Heart left ventricle (tissue), 16 donors: ENCODE measurements at regions not wholly inside any gene's neighbourhood (a gene's known extent, or its start where the extent isn't known, plus 50 kb on each side); places are given as distances from the start of the nearest gene placed in this dataset.

ENCODE experiments used
- ATAC-seq, 4 donors: fragments of 200-7000 bp; cut with Tn5 transposase; one replicate each; pipeline ENCODE4 v1.9.1; 2020 to 2022; ENCODE audit warnings: moderate library complexity in 4 of 4, mild to moderate bottlenecking in 3 of 4, moderate number of reproducible peaks in 1 of 4
- DNase-seq, 5 donors: peaks; one replicate each; pipeline ENCODE4 v3.0.0-alpha.2; 2020
- H3K27ac ChIP-seq, 12 donors: fragments of 200-600 bp; sonication (generic) in 4 of 12; one replicate each; pipeline versions ENCODE4 v1.5.0 to v1.8.0; 2016 to 2022; ENCODE audit warnings: mild to moderate bottlenecking in 2 of 12
- H3K27me3 ChIP-seq, 9 donors: fragments of 200-600 bp; sonication (generic) in 2 of 9; one replicate each; pipeline versions ENCODE4 v1.5.1 to v1.8.0; 2016 to 2022; ENCODE audit warnings: mild to moderate bottlenecking in 3 of 9
- H3K36me3 ChIP-seq, 9 donors: fragments of 200-600 bp; sonication (generic) in 2 of 9; one replicate each; pipeline versions ENCODE4 v1.5.0 to v1.8.0; 2018 to 2022; ENCODE audit warnings: mild to moderate bottlenecking in 2 of 9
- H3K4me1 ChIP-seq, 12 donors: fragments of 200-600 bp; sonication (generic) in 4 of 12; one replicate each; pipeline versions ENCODE4 v1.5.0 to v1.8.0; 2016 to 2022; ENCODE audit warnings: mild to moderate bottlenecking in 3 of 12
- H3K4me3 ChIP-seq, 12 donors: fragments of 200-600 bp; sonication (generic) in 4 of 12; one replicate each; pipeline versions ENCODE4 v1.5.0 to v1.8.0; 2017 to 2022; ENCODE audit warnings: mild to moderate bottlenecking in 9 of 12, moderate library complexity in 4 of 12
- H3K9me3 ChIP-seq, 12 donors: fragments of 200-600 bp; sonication (generic) in 4 of 12; one replicate each; pipeline versions ENCODE4 v1.5.0 to v1.8.0; 2016 to 2022; ENCODE audit warnings: mild to moderate bottlenecking in 1 of 12
- POLR2A ChIP-seq, 2 donors: fragments of 450-650 bp; IDR thresholded peaks; one replicate each; pipeline ENCODE4 v1.6.1; 2017; ENCODE audit warnings: antibody characterized with exemption in 2 of 2, mild to moderate bottlenecking in 2 of 2, moderate library complexity in 2 of 2
- WGBS, 4 donors: extraction: QIAGEN DNeasy Blood & Tissue Kit in 2 of 4; methylation state at CpG; one replicate each; pipeline versions ENCODE4 v1.1.5 to v1.1.7; 2013 to 2018; 5-methylcytosine and 5-hydroxymethylcytosine counted together
- intact Hi-C, 10 donors: fragments of 100-400 bp; cut with DNase I; formaldehyde crosslinking; loops; one replicate each; pipeline versions ENCODE4 v1.11.1 to v1.14.2; 2022
- TF ChIP-seq, protein P1 (sequence below), 12 donors: fragments of 200-600 bp; sonication (generic) in 4 of 12; IDR thresholded peaks; one replicate each; pipeline versions ENCODE4 v1.5.0 to v1.8.0; 2018 to 2022; ENCODE audit warnings: antibody characterized with exemption in 12 of 12, mild to moderate bottlenecking in 5 of 12
- donor health status: ischemic (EF 13 %, LVEDD 7.1; RV severe dilation, severe dysfunction).
- donor health status: healthy with polysubstance abuse.
- donor health status: DM: no; HTN: yes; CAD: no.
- donor health status: DM: no; HTN: no; CAD: no.
- donor health status: ischemic (EF 25% LVEDD 6.9; RV normal size, moderate dysfunction).
- donor health status: ischemic (EF 25% LVEDD 5.7; RV mildly dilated, moderate dysfunction).
- donor health status: healthy.
- donor health status: DM: yes; HTN: yes; CAD: no.
- donor health status: ischemic (EF 35%, LVEDD 5.7; RV mildly dilated, moderate dysfunction).
- donor health status: nonischemic (EF 11% LVEDD 7.7; RV severe dilation, severe dysfunction).
- donor health status: DM: yes; HTN: yes; CAD: no.
- donor health status: PGD.
- donor health status: ischemic (EF 29% LVEDD 5.4; RV normal size, mild dysfunction).
- donor health status: nonischemic (EF 23%, LVEDD 6.1; RV moderate dilation, normal function).

- DNase-seq (no peak), ATAC-seq (no peak)
- peaks cover 0 to 3% (median 0%) of the 10 kb centered on the region in 9 donors for H3K27me3 ChIP-seq
- no peak for TF ChIP-seq POLR2A (IDR thresholded peaks at IDR 0.05)
- TF ChIP-seq, protein P1, sequence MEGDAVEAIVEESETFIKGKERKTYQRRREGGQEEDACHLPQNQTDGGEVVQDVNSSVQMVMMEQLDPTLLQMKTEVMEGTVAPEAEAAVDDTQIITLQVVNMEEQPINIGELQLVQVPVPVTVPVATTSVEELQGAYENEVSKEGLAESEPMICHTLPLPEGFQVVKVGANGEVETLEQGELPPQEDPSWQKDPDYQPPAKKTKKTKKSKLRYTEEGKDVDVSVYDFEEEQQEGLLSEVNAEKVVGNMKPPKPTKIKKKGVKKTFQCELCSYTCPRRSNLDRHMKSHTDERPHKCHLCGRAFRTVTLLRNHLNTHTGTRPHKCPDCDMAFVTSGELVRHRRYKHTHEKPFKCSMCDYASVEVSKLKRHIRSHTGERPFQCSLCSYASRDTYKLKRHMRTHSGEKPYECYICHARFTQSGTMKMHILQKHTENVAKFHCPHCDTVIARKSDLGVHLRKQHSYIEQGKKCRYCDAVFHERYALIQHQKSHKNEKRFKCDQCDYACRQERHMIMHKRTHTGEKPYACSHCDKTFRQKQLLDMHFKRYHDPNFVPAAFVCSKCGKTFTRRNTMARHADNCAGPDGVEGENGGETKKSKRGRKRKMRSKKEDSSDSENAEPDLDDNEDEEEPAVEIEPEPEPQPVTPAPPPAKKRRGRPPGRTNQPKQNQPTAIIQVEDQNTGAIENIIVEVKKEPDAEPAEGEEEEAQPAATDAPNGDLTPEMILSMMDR (IDR thresholded peaks at IDR 0.05), result no peak
- H3K36me3 ChIP-seq, result no peaks in the 10 kb centered on the region
- H3K27ac ChIP-seq, result no peak overlapping the region
- intact Hi-C loops, result no loop called here
- no peak overlapping the region for H3K4me3 ChIP-seq
- WGBS, 4 donors, result 65 to 80% (median 74%) methylated on average over 2 of the region's 2 CpGs
- no peaks in the 10 kb centered on the region for H3K4me1 ChIP-seq
- H3K9me3 ChIP-seq, result no peaks in the 10 kb centered on the region
Measured at GRCh38 chr1:113275691-113276090, 114.6 kb upstream of the MAGI3 start.

DNA sequence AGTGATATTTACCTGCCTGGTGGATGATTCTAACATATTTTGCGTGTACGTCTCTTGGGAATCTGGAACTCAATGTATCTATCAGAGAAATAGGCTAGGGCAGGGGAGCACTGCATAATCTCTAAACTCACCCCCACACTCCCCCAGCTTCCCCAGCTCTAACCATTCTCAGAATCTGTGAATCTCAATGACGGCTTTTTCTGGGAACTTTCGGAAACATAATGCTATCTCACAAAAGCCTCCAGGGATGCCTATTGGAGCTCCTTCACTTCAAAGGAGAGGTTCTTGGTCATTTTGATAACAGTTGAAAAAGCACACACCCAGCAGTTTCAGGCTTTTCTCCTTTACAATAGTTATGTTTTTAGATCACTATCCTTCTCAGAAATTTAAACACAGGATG lies 113.8 kb upstream of the MAGI3 start:
- Histone ChIP-seq H3K36me3 (no peaks in the 10 kb centered on the region), H3K27me3 (peaks cover 0 to 3% (median 0%) of the 10 kb centered on the region in 9 donors), H3K4me1 (no peaks in the 10 kb centered on the region), H3K9me3 (no peaks in the 10 kb centered on the region), H3K27ac (no peak overlapping the region), H3K4me3 (no peak overlapping the region)
- WGBS, 4 donors, result 61 to 76% (median 72%) methylated on average over 4 of the region's 4 CpGs
- TF ChIP-seq, protein P1 (IDR thresholded peaks at IDR 0.05), result no peak
- TF ChIP-seq POLR2A (IDR thresholded peaks at IDR 0.05), result no peak
- ATAC-seq (no peak), DNase-seq (no peak)
- intact Hi-C loops, result no loop called here

DNA sequence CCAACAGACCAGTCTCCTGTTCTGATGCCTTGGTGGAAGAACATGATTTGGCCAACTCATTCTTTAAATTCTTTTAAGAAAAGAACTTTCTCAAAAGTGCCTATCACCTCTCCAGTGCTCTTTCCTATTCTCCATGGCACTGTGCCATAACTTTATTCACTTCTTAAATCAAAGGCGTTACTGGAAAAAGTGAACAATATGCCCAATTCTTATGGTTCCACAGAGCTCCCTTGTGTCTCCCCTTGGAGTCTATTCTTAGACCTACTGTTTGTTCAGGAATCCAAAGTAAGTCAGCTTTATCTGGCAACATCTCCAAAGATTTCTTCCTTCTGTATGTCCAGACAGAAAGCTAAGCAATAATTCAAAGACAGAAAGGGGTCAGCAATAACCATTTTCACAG lies 111.9 kb upstream of the MAGI3 start:
- TF ChIP-seq, protein P1 (IDR thresholded peaks at IDR 0.05), result no peak
- TF ChIP-seq POLR2A (IDR thresholded peaks at IDR 0.05), result no peak
- ATAC-seq (no peak), DNase-seq (no peak)
- no peaks in the 10 kb centered on the region for H3K9me3 ChIP-seq
- no peaks in the 10 kb centered on the region for H3K4me1 ChIP-seq
- H3K4me3 ChIP-seq, result no peak overlapping the region
- no peaks in the 10 kb centered on the region for H3K36me3 ChIP-seq
- H3K27me3 ChIP-seq, result peaks cover 0 to 3% (median 0%) of the 10 kb centered on the region in 9 donors
- 46 to 60% (median 52%) methylated on average over 1 of the region's 1 CpG for WGBS, 4 donors
- intact Hi-C loops, result no loop called here
- no peak overlapping the region for H3K27ac ChIP-seq

DNA sequence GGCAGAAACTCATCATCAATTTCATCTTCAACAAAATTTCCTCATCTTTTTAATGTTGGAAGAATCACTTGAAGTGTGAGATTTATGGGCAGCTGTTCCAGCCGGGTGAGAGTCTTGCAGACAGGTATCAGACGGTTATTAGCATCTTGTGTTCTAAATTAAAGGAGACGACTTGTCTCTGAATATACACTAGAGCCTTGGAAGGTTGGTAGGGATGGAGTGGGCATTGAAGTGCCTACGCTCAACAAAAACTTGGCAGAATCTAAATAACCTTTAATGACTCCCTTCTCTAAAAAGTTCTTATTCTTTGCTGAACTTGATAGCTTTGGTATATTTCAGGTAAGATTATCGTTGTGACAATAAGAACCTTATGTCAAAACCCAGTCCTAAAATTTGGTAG lies 111.5 kb upstream of the MAGI3 start:
- Histone ChIP-seq H3K36me3 (no peaks in the 10 kb centered on the region), H3K4me1 (peaks cover 0 to 3% (median 0%) of the 10 kb centered on the region in 12 donors), H3K27ac (no peak overlapping the region), H3K9me3 (no peaks in the 10 kb centered on the region), H3K4me3 (no peak overlapping the region), H3K27me3 (peaks cover 0 to 3% (median 0%) of the 10 kb centered on the region in 9 donors)
- 81 to 90% (median 84%) methylated on average over 5 of the region's 5 CpGs for WGBS, 4 donors
- no peak for DNase-seq
- intact Hi-C loops, result no loop called here
- no peak for ATAC-seq
- TF ChIP-seq, protein P1 (IDR thresholded peaks at IDR 0.05), result no peak
- TF ChIP-seq POLR2A (IDR thresholded peaks at IDR 0.05), result no peak
